ENCODE measurements at regions not wholly inside any gene's neighbourhood (a gene's known extent, or its start where the extent isn't known, plus 50 kb on each side); places are given as distances from the start of the nearest gene placed in this dataset.

- Histone ChIP-seq H3K4me2 (ENCODE audit: control insufficient read depth, insufficient read depth) (no peak overlapping the region), H3K79me2 (ENCODE audit: control insufficient read depth, insufficient read depth, low read length) (no peaks in the 10 kb centered on the region), H3K27ac (ENCODE audit: control insufficient read depth, insufficient read depth) (no peak overlapping the region), H2AFZ (ENCODE audit: control insufficient read depth, low read depth, low read length) (no peak overlapping the region), H4K20me1 (ENCODE audit: control insufficient read depth, insufficient read depth) (no peaks in the 10 kb centered on the region), H3K36me3 (ENCODE audit: control insufficient read depth in 2 of 2, insufficient read depth in 2 of 2, low read length in 1 of 2) (no peaks in the 10 kb centered on the region), H3K9me3 (replicated peaks; ENCODE audit: control insufficient read depth, insufficient read depth, low read length) (no peaks in the 10 kb centered on the region), H3K9ac (ENCODE audit: control insufficient read depth, insufficient read depth, low read length) (no peak overlapping the region), H3K27me3 (replicated peaks in 1 of 2; ENCODE audit: control insufficient read depth in 2 of 2, insufficient read depth in 2 of 2, low read length in 1 of 2) (no peaks in the 10 kb centered on the region), H3K4me3 (no peak overlapping the region), H3K4me1 (ENCODE audit: control insufficient read depth, insufficient read depth, low read length) (no peaks in the 10 kb centered on the region)
- SMC1A ChIA-PET (ENCODE audit: uncharacterized antibody, unreplicated experiment): no interaction called here
- RAD21 ChIA-PET (ENCODE audit: unreplicated experiment): no interaction called here
- DNase-seq (ENCODE audit: low read depth, low spot score) (no peak), FAIRE-seq (no peak), ATAC-seq (peak; percentile 71)
- intact Hi-C loops (cut with micrococcal nuclease; ENCODE audit: unreplicated experiment): no loop called here
- POLR2A ChIA-PET: no interaction called here
- in situ Hi-C loops (cut with MboI): no loop called here
- TF ChIP-seq CUX1 (IDR thresholded peaks at IDR 0.05; ENCODE audit: insufficient replicate concordance, low read depth, low read length): no peak
- TF ChIP-seq CBFB (IDR thresholded peaks at IDR 0.05; ENCODE audit: low read depth): no peak
- TF ChIP-seq YY1 (IDR thresholded peaks at IDR 0.05; ENCODE audit: low read depth, low read length): peak; percentile 83
- TF ChIP-seq TCF12 (IDR thresholded peaks at IDR 0.05; ENCODE audit: low read depth, low read length): peak; percentile 65; the same call in 1 of the 2 replicates
- peak; percentile 90 for TF ChIP-seq TCF3 (IDR thresholded peaks at IDR 0.05; ENCODE audit: borderline replicate concordance, insufficient read depth, low read depth, low read length)
- no peak for TF ChIP-seq FOXM1 (IDR thresholded peaks at IDR 0.05; ENCODE audit: low read depth, low read length)
- TF ChIP-seq POU2F2 (IDR thresholded peaks at IDR 0.05; ENCODE audit: borderline replicate concordance, low read depth, low read length): peak; percentile 78; the same call in 2 of the 3 replicates
- TF ChIP-seq SPI1 (IDR thresholded peaks at IDR 0.05; ENCODE audit: borderline replicate concordance, insufficient read depth, low read depth, low read length): no peak
- TF ChIP-seq SRF (IDR thresholded peaks at IDR 0.05; ENCODE audit: low read depth in 2 of 2, low read length in 2 of 2): no peak
- TF ChIP-seq RUNX3 (IDR thresholded peaks at IDR 0.05; ENCODE audit: low read length): peak; percentile 83
- TF ChIP-seq MEF2A (IDR thresholded peaks at IDR 0.05; ENCODE audit: insufficient read depth, low read depth, low read length): 0 out of 2 replicates have a peak, but pooled peaks have one; percentile 36
- no peak for TF ChIP-seq MTA2 (IDR thresholded peaks at IDR 0.05; ENCODE audit: low read depth)
- TF ChIP-seq PBX3 (IDR thresholded peaks at IDR 0.05; ENCODE audit: insufficient replicate concordance, low read depth, low read length): peak; percentile 30
- no peak for TF ChIP-seq WRNIP1 (IDR thresholded peaks at IDR 0.05; ENCODE audit: borderline replicate concordance, low read depth, low read length)
- no peak for TF ChIP-seq SP1 (IDR thresholded peaks at IDR 0.05; ENCODE audit: low read depth, low read length)
- peak; percentile 46; the same call in 1 of the 2 replicates for TF ChIP-seq ATF2 (IDR thresholded peaks at IDR 0.05; ENCODE audit: low read length)
- 22% methylated on average over 5 of the region's 5 CpGs for WGBS (ENCODE audit: insufficient coverage, insufficient replicate concordance, low lambda C conversion rate, missing lambda C conversion rate)
- CTCF ChIA-PET: no interaction called here
- BruUV-seq (replicated peaks): no TSS peak
These were observed 419.4 kb upstream of the CELF2 start for GRCh38 chr10:10598297-10598696.
